ENCODE measurements at regions not wholly inside any gene's neighbourhood (a gene's known extent, or its start where the extent isn't known, plus 50 kb on each side); places are given as distances from the start of the nearest gene placed in this dataset.

GRCh38 chrX:139234898-139235297, 295.6 kb upstream of the F9 start (continued):
- TF ChIP-seq REST (IDR thresholded peaks at IDR 0.05; ENCODE audit: unreplicated experiment): no peak
- TF ChIP-seq ZNF331 (CRISPR knock-in tag; IDR thresholded peaks at IDR 0.05; ENCODE audit: low read depth): no peak
- TF ChIP-seq EZH2 (IDR thresholded peaks at IDR 0.05; ENCODE audit: low read depth, unreplicated experiment): no peak
- TF ChIP-seq CTCF (conservative IDR thresholded peaks at IDR 0.05; ENCODE audit: low read depth in 2 of 2): no peak
- TF ChIP-seq NANOG (IDR thresholded peaks at IDR 0.05; ENCODE audit: borderline replicate concordance): no peak
- no peak for TF ChIP-seq CREB1 (CRISPR knock-in tag; IDR thresholded peaks at IDR 0.05; ENCODE audit: low read depth)
- TF ChIP-seq ZNF114 (CRISPR knock-in tag; IDR thresholded peaks at IDR 0.05): no peak

DNA sequence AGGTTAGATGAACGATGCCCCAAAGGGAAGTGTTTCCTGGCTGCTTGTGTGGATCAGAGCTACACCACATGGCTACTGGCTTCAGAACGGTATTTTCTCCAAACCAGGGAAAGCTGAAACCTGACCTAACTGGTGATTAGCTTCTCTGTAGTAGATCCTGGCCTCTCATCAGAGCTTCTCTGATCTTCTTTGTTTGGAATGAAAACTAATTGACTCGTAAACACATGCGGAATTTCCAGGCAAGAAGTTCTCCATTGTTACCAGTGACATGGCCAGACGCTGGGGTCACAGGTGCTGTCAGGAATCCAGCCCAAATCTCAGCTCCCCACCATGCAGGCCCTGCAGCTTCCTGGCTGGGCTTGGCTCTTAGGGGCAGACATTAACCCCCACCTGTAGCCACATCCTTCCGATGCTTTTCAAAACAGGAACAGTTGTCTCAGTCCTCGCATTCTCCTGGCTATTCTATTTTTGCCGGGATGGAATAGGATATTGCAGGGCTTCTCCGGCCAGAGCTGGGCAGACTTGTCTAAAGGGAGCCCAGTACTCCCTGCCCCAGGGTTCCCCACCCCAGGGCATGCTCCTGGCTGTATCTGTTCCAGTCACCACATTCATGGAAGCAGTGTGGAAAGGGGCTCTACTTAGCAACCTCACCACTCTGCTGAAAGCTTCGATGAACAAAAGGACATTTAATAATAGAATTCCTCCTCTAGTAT, 305.4 kb upstream of the F9 start:
- Histone ChIP-seq H3K79me2 (replicated peaks; ENCODE audit: insufficient read depth) (no peaks in the 10 kb centered on the region), H3K4me1 (ENCODE audit: insufficient read depth) (peaks cover 18% of the 10 kb centered on the region; the same call in 1 of the 2 replicates), H3K4me3 (peak overlapping the region; percentile 24; the same call in 1 of the 2 replicates), H3K4me2 (peak overlapping the region; percentile 55), H2AFZ (no peak overlapping the region), H3K9me2 (ENCODE audit: insufficient read depth) (no peaks in the 10 kb centered on the region), H4K20me1 (replicated peaks; ENCODE audit: insufficient read depth) (no peaks in the 10 kb centered on the region), H3K27me3 (ENCODE audit: insufficient read depth) (no peaks in the 10 kb centered on the region), H3K36me3 (ENCODE audit: insufficient read depth) (no peaks in the 10 kb centered on the region), H3F3A (replicated peaks; ENCODE audit: low read depth) (no peaks in the 10 kb centered on the region), H3K27ac (ENCODE audit: low read depth) (peak overlapping the region; percentile 92)
- Mint-ChIP-seq H3K27me3 (ENCODE audit: insufficient read depth, low read depth, poor library complexity) (peaks cover 3% of the 10 kb centered on the region), H3K9me3 (no peaks in the 10 kb centered on the region), H3K27ac (peak overlapping the region; percentile 57; the same call in 1 of the 2 replicates), H3K4me1 (peaks cover 20% of the 10 kb centered on the region; the same call in 2 of the 3 replicates), H3K4me3 (0 out of 3 replicates have a peak overlapping the region, but pooled peaks have one; percentile 10), H3K36me3 (ENCODE audit: low read depth) (no peaks in the 10 kb centered on the region)
- ATAC-seq (peak; percentile 96), DNase-seq (ENCODE audit: low spot score) (peak; percentile 74)
- no peak for TF ChIP-seq JUNB (IDR thresholded peaks at IDR 0.05; ENCODE audit: unreplicated experiment)
- no peak for TF ChIP-seq REST (IDR thresholded peaks at IDR 0.05; ENCODE audit: unreplicated experiment)
